ENCODE measurements at regions not wholly inside any gene's neighbourhood (a gene's known extent, or its start where the extent isn't known, plus 50 kb on each side); places are given as distances from the start of the nearest gene placed in this dataset.

DNA sequence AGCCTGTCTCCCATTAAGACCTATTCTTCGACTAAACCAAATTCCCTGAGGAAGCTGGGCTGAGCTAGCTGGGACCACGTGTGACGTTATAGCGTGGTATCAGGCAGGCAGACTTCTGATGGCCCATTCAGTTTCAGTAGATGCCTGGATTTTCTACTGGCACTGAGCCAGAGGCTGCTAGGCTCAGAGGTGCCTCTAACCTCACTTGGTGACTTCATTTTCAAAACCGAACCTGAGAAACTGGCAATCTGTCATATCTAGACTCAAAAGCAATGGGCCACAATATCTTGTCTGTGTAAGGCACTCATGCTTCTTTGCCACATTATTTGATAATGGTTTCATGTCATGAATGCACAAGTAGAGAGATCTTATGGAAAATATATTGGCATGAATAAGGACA lies 352.1 kb upstream of the AZI2 start (continued):
- TF ChIP-seq, protein P1, sequence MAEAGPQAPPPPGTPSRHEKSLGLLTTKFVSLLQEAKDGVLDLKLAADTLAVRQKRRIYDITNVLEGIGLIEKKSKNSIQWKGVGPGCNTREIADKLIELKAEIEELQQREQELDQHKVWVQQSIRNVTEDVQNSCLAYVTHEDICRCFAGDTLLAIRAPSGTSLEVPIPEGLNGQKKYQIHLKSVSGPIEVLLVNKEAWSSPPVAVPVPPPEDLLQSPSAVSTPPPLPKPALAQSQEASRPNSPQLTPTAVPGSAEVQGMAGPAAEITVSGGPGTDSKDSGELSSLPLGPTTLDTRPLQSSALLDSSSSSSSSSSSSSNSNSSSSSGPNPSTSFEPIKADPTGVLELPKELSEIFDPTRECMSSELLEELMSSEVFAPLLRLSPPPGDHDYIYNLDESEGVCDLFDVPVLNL (IDR thresholded peaks at IDR 0.05; ENCODE audit: low read depth, low read length), result no peak
- TF ChIP-seq, protein P2, sequence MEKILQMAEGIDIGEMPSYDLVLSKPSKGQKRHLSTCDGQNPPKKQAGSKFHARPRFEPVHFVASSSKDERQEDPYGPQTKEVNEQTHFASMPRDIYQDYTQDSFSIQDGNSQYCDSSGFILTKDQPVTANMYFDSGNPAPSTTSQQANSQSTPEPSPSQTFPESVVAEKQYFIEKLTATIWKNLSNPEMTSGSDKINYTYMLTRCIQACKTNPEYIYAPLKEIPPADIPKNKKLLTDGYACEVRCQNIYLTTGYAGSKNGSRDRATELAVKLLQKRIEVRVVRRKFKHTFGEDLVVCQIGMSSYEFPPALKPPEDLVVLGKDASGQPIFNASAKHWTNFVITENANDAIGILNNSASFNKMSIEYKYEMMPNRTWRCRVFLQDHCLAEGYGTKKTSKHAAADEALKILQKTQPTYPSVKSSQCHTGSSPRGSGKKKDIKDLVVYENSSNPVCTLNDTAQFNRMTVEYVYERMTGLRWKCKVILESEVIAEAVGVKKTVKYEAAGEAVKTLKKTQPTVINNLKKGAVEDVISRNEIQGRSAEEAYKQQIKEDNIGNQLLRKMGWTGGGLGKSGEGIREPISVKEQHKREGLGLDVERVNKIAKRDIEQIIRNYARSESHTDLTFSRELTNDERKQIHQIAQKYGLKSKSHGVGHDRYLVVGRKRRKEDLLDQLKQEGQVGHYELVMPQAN (conservative IDR thresholded peaks at IDR 0.05), result no peak
- TF ChIP-seq TBL1XR1 (IDR thresholded peaks at IDR 0.05; ENCODE audit: low read depth, low read length) (no peak), NR2F1 (conservative IDR thresholded peaks at IDR 0.05) (no peak), BHLHE40 (IDR thresholded peaks at IDR 0.05; ENCODE audit: borderline replicate concordance in 1 of 2, low read depth in 2 of 2, low read length in 1 of 2) (no peak), SMAD1 (IDR thresholded peaks at IDR 0.05; ENCODE audit: low read depth, partially characterized antibody) (no peak), FOXM1 (IDR thresholded peaks at IDR 0.05; ENCODE audit: low read depth, low read length) (no peak)
- TF ChIP-seq, protein P3, sequence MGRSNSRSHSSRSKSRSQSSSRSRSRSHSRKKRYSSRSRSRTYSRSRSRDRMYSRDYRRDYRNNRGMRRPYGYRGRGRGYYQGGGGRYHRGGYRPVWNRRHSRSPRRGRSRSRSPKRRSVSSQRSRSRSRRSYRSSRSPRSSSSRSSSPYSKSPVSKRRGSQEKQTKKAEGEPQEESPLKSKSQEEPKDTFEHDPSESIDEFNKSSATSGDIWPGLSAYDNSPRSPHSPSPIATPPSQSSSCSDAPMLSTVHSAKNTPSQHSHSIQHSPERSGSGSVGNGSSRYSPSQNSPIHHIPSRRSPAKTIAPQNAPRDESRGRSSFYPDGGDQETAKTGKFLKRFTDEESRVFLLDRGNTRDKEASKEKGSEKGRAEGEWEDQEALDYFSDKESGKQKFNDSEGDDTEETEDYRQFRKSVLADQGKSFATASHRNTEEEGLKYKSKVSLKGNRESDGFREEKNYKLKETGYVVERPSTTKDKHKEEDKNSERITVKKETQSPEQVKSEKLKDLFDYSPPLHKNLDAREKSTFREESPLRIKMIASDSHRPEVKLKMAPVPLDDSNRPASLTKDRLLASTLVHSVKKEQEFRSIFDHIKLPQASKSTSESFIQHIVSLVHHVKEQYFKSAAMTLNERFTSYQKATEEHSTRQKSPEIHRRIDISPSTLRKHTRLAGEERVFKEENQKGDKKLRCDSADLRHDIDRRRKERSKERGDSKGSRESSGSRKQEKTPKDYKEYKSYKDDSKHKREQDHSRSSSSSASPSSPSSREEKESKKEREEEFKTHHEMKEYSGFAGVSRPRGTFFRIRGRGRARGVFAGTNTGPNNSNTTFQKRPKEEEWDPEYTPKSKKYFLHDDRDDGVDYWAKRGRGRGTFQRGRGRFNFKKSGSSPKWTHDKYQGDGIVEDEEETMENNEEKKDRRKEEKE (IDR thresholded peaks at IDR 0.05), result no peak
- TF ChIP-seq, protein P4, sequence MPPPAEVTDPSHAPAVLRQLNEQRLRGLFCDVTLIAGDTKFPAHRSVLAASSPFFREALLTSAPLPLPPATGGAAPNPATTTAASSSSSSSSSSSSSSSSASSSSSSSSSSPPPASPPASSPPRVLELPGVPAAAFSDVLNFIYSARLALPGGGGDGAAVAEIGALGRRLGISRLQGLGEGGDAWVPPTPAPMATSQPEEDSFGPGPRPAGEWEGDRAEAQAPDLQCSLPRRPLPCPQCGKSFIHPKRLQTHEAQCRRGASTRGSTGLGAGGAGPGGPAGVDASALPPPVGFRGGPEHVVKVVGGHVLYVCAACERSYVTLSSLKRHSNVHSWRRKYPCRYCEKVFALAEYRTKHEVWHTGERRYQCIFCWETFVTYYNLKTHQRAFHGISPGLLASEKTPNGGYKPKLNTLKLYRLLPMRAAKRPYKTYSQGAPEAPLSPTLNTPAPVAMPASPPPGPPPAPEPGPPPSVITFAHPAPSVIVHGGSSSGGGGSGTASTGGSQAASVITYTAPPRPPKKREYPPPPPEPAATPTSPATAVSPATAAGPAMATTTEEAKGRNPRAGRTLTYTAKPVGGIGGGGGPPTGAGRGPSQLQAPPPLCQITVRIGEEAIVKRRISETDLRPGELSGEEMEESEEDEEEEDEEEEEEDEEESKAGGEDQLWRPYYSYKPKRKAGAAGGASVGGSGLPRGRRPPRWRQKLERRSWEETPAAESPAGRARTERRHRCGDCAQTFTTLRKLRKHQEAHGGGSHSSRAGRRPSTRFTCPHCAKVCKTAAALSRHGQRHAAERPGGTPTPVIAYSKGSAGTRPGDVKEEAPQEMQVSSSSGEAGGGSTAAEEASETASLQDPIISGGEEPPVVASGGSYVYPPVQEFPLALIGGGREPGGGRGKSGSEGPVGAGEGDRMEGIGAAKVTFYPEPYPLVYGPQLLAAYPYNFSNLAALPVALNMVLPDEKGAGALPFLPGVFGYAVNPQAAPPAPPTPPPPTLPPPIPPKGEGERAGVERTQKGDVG (CRISPR knock-in tag; IDR thresholded peaks at IDR 0.05), result no peak

Data from GM12878 (cell line).